HPDE6-E6E7 (cell line): ENCODE measurements at regions not wholly inside any gene's neighbourhood (a gene's known extent, or its start where the extent isn't known, plus 50 kb on each side); places are given as distances from the start of the nearest gene placed in this dataset.
"Not testable (repeated sequence)": the region's sequence is repeated elsewhere in the genome, so short reads cannot be mapped to it uniquely, and the experiment has no call there.

Source experiments
- DNase-seq: peaks from one replicate; pipeline ENCODE4 v3.0.0; 2011; ENCODE audit warnings: missing footprints; ENCODE audit errors: extremely low spot score

- DNase-seq, result not testable (repeated sequence)
Measured at GRCh38 chr4:9505341-9505740, 61.1 kb downstream of the DEFB131A start.

- not testable (repeated sequence) for DNase-seq
Measured at GRCh38 chr4:9506672-9507071, 62.5 kb downstream of the DEFB131A start.

- not testable (repeated sequence) for DNase-seq
Measured at GRCh38 chr4:9512941-9513340, 68.7 kb downstream of the DEFB131A start.

- not testable (repeated sequence) for DNase-seq
Measured at GRCh38 chr4:9519631-9520030, 75.4 kb downstream of the DEFB131A start.

GRCh38 chr4:9522903-9523302, 78.7 kb downstream of the DEFB131A start:
- DNase-seq, result not testable (repeated sequence)

- not testable (repeated sequence) for DNase-seq
Measured at GRCh38 chr4:9524406-9524805, 80.2 kb downstream of the DEFB131A start.

GRCh38 chr4:9532134-9532862, 88.1 kb downstream of the DEFB131A start:
- peak; percentile 3 for DNase-seq

GRCh38 chr4:9532863-9533192, 88.6 kb downstream of the DEFB131A start:
- not testable (repeated sequence) for DNase-seq

GRCh38 chr4:9537101-9537500, 92.9 kb downstream of the DEFB131A start:
- DNase-seq, result not testable (repeated sequence)

GRCh38 chr4:9539939-9540520, 95.8 kb downstream of the DEFB131A start:
- DNase-seq, result not testable (repeated sequence)

- not testable (repeated sequence) for DNase-seq
Measured at GRCh38 chr4:9541388-9541915, 97.2 kb downstream of the DEFB131A start.

GRCh38 chr4:9544851-9545250, 100.6 kb downstream of the DEFB131A start:
- DNase-seq, result not testable (repeated sequence)

- DNase-seq, result not testable (repeated sequence)
Measured at GRCh38 chr4:9547470-9547869, 103.3 kb downstream of the DEFB131A start.

GRCh38 chr4:9556076-9556475, 111.9 kb downstream of the DEFB131A start:
- not testable (repeated sequence) for DNase-seq

- DNase-seq, result not testable (repeated sequence)
Measured at GRCh38 chr4:9577869-9578268, 133.7 kb downstream of the DEFB131A start.

- not testable (repeated sequence) for DNase-seq
Measured at GRCh38 chr4:9582880-9583279, 138.7 kb downstream of the DEFB131A start.

GRCh38 chr4:9592010-9592409, 147.8 kb downstream of the DEFB131A start:
- DNase-seq, result no peak

GRCh38 chr4:9594948-9595347, 150.7 kb downstream of the DEFB131A start:
- no peak for DNase-seq

GRCh38 chr4:9595531-9595930, 151.3 kb downstream of the DEFB131A start:
- DNase-seq, result not testable (repeated sequence)

GRCh38 chr4:9599266-9599665, 155.1 kb downstream of the DEFB131A start:
- no peak for DNase-seq

- no peak for DNase-seq
Measured at GRCh38 chr4:9600246-9600645, 156.0 kb downstream of the DEFB131A start.

- DNase-seq, result no peak
Measured at GRCh38 chr4:9602389-9602914, 158.2 kb downstream of the DEFB131A start.
